IPS-15b (cell line): ENCODE measurements at regions not wholly inside any gene's neighbourhood (a gene's known extent, or its start where the extent isn't known, plus 50 kb on each side); places are given as distances from the start of the nearest gene placed in this dataset.

Experiments
- H3K27me3 ChIP-seq: one replicate; pipeline ENCODE4 v1.6.1; 2013; ENCODE audit warnings: low read length; ENCODE audit not compliant: control insufficient read depth, insufficient read depth
- H3K36me3 ChIP-seq: one replicate; pipeline ENCODE4 v1.6.1; 2013; ENCODE audit warnings: low read length; ENCODE audit not compliant: control insufficient read depth, insufficient read depth
- H3K4me1 ChIP-seq: one replicate; pipeline ENCODE4 v1.6.1; 2013; ENCODE audit warnings: mild to moderate bottlenecking, low read length; ENCODE audit not compliant: control insufficient read depth, insufficient read depth
- H3K4me3 ChIP-seq: one replicate; pipeline ENCODE4 v1.5.1; 2013; ENCODE audit warnings: low read depth, low read length
- H3K9ac ChIP-seq: one replicate; pipeline ENCODE4 v1.6.1; 2013; ENCODE audit warnings: low read depth, mild to moderate bottlenecking, low read length
- H3K9me3 ChIP-seq: one replicate; pipeline ENCODE4 v1.6.1; 2013; ENCODE audit warnings: mild to moderate bottlenecking, low read length; ENCODE audit not compliant: control insufficient read depth, insufficient read depth

- no peaks in the 10 kb centered on the region for H3K4me1 ChIP-seq
- H3K9me3 ChIP-seq, result no peaks in the 10 kb centered on the region
- no peak overlapping the region for H3K4me3 ChIP-seq
- no peaks in the 10 kb centered on the region for H3K27me3 ChIP-seq
- no peak overlapping the region for H3K9ac ChIP-seq
- no peaks in the 10 kb centered on the region for H3K36me3 ChIP-seq
Observed at GRCh38 chr5:4250254-4250653, 654.6 kb downstream of the IRX1 start.

GRCh38 chr5:4252385-4252784 is 656.8 kb downstream of the IRX1 start:
- no peak overlapping the region for H3K9ac ChIP-seq
- H3K36me3 ChIP-seq, result no peaks in the 10 kb centered on the region
- H3K4me1 ChIP-seq, result no peaks in the 10 kb centered on the region
- no peaks in the 10 kb centered on the region for H3K27me3 ChIP-seq
- H3K4me3 ChIP-seq, result no peak overlapping the region
- H3K9me3 ChIP-seq, result no peaks in the 10 kb centered on the region

GRCh38 chr5:4254736-4255135 is 659.1 kb downstream of the IRX1 start:
- no peak overlapping the region for H3K9ac ChIP-seq
- no peaks in the 10 kb centered on the region for H3K27me3 ChIP-seq

GRCh38 chr5:4255441-4255840 is 659.8 kb downstream of the IRX1 start:
- no peak overlapping the region for H3K9ac ChIP-seq
- H3K27me3 ChIP-seq, result no peaks in the 10 kb centered on the region
- no peaks in the 10 kb centered on the region for H3K4me1 ChIP-seq
- no peaks in the 10 kb centered on the region for H3K36me3 ChIP-seq
- H3K9me3 ChIP-seq, result no peaks in the 10 kb centered on the region
- no peak overlapping the region for H3K4me3 ChIP-seq

More at GRCh38 chr5:4254736-4255135, 659.1 kb downstream of the IRX1 start:
- Histone ChIP-seq H3K9me3 (no peaks in the 10 kb centered on the region), H3K36me3 (no peaks in the 10 kb centered on the region), H3K4me1 (no peaks in the 10 kb centered on the region), H3K4me3 (no peak overlapping the region)

- Histone ChIP-seq H3K9ac (no peak overlapping the region), H3K4me1 (no peaks in the 10 kb centered on the region), H3K36me3 (no peaks in the 10 kb centered on the region), H3K27me3 (no peaks in the 10 kb centered on the region), H3K4me3 (no peak overlapping the region), H3K9me3 (no peaks in the 10 kb centered on the region)
Observed at GRCh38 chr5:4258170-4258569, 662.5 kb downstream of the IRX1 start.

GRCh38 chr5:4271193-4271592 is 675.6 kb downstream of the IRX1 start:
- Histone ChIP-seq H3K4me1 (no peaks in the 10 kb centered on the region), H3K9ac (no peak overlapping the region), H3K36me3 (no peaks in the 10 kb centered on the region), H3K9me3 (no peaks in the 10 kb centered on the region), H3K4me3 (no peak overlapping the region), H3K27me3 (no peaks in the 10 kb centered on the region)

GRCh38 chr5:4275232-4275631 is 679.6 kb downstream of the IRX1 start:
- Histone ChIP-seq H3K9ac (no peak overlapping the region), H3K36me3 (no peaks in the 10 kb centered on the region), H3K27me3 (no peaks in the 10 kb centered on the region), H3K4me3 (no peak overlapping the region), H3K4me1 (no peaks in the 10 kb centered on the region), H3K9me3 (no peaks in the 10 kb centered on the region)

- H3K4me1 ChIP-seq, result no peaks in the 10 kb centered on the region
- no peak overlapping the region for H3K4me3 ChIP-seq
- no peaks in the 10 kb centered on the region for H3K9me3 ChIP-seq
- no peak overlapping the region for H3K9ac ChIP-seq
- no peaks in the 10 kb centered on the region for H3K27me3 ChIP-seq
- no peaks in the 10 kb centered on the region for H3K36me3 ChIP-seq
Observed at GRCh38 chr5:4294878-4295277, 699.2 kb downstream of the IRX1 start.

- Histone ChIP-seq H3K9ac (no peak overlapping the region), H3K9me3 (no peaks in the 10 kb centered on the region), H3K36me3 (no peaks in the 10 kb centered on the region), H3K4me3 (no peak overlapping the region), H3K4me1 (no peaks in the 10 kb centered on the region), H3K27me3 (no peaks in the 10 kb centered on the region)
Observed at GRCh38 chr5:4295663-4296339, 700.2 kb downstream of the IRX1 start.

GRCh38 chr5:4306057-4306456 is 710.4 kb downstream of the IRX1 start:
- no peaks in the 10 kb centered on the region for H3K9me3 ChIP-seq
- no peaks in the 10 kb centered on the region for H3K36me3 ChIP-seq
- no peak overlapping the region for H3K9ac ChIP-seq
- no peaks in the 10 kb centered on the region for H3K27me3 ChIP-seq
- no peaks in the 10 kb centered on the region for H3K4me1 ChIP-seq
- no peak overlapping the region for H3K4me3 ChIP-seq

GRCh38 chr5:4309026-4309425 is 713.4 kb downstream of the IRX1 start:
- no peaks in the 10 kb centered on the region for H3K27me3 ChIP-seq
- no peaks in the 10 kb centered on the region for H3K4me1 ChIP-seq
- no peak overlapping the region for H3K9ac ChIP-seq
- no peaks in the 10 kb centered on the region for H3K36me3 ChIP-seq
- no peak overlapping the region for H3K4me3 ChIP-seq
- H3K9me3 ChIP-seq, result no peaks in the 10 kb centered on the region

GRCh38 chr5:4313138-4313537 is 717.5 kb downstream of the IRX1 start:
- H3K27me3 ChIP-seq, result no peaks in the 10 kb centered on the region
- no peak overlapping the region for H3K9ac ChIP-seq
- no peaks in the 10 kb centered on the region for H3K36me3 ChIP-seq
- no peak overlapping the region for H3K4me3 ChIP-seq
- no peaks in the 10 kb centered on the region for H3K4me1 ChIP-seq
- no peaks in the 10 kb centered on the region for H3K9me3 ChIP-seq
